Urothelium cell line (cell line): ENCODE measurements at regions not wholly inside any gene's neighbourhood (a gene's known extent, or its start where the extent isn't known, plus 50 kb on each side); places are given as distances from the start of the nearest gene placed in this dataset.

Experiments
- DNase-seq: peaks from one replicate; pipeline ENCODE4 v3.0.0; 2011; ENCODE audit warnings: low spot score, mixed read lengths
- FAIRE-seq: peaks from 2 replicates; lab custom pipeline; 2011; peaks lifted over from hg19 to GRCh38; lab: Jason Lieb, UNC

- no peak for DNase-seq
- no peak for FAIRE-seq
These were observed 151.1 kb upstream of the TSHZ3 start for GRCh38 chr19:31500197-31500830.

- DNase-seq (no peak), FAIRE-seq (no peak)
These were observed 151.7 kb upstream of the TSHZ3 start for GRCh38 chr19:31500946-31501345.

GRCh38 chr19:31501427-31502195, 152.4 kb upstream of the TSHZ3 start:
- FAIRE-seq, result no peak
- no peak for DNase-seq

- FAIRE-seq (no peak), DNase-seq (no peak)
These were observed 153.4 kb upstream of the TSHZ3 start for GRCh38 chr19:31502536-31503170.

GRCh38 chr19:31503211-31503610, 154.0 kb upstream of the TSHZ3 start:
- FAIRE-seq (no peak), DNase-seq (no peak)

- FAIRE-seq, result no peak
- no peak for DNase-seq
These were observed 155.0 kb upstream of the TSHZ3 start for GRCh38 chr19:31504221-31504620.

GRCh38 chr19:31505596-31505910, 156.3 kb upstream of the TSHZ3 start:
- no peak for DNase-seq
- FAIRE-seq, result no peak

- FAIRE-seq (no peak), DNase-seq (no peak)
These were observed 156.9 kb upstream of the TSHZ3 start for GRCh38 chr19:31506102-31506501.

GRCh38 chr19:31510635-31511034, 161.4 kb upstream of the TSHZ3 start:
- no peak for FAIRE-seq

GRCh38 chr19:31511098-31511497, 161.9 kb upstream of the TSHZ3 start:
- DNase-seq (no peak), FAIRE-seq (no peak)

More at GRCh38 chr19:31510635-31511034, 161.4 kb upstream of the TSHZ3 start:
- no peak for DNase-seq

- FAIRE-seq, result no peak
- DNase-seq, result no peak
These were observed 162.5 kb upstream of the TSHZ3 start for GRCh38 chr19:31511696-31512095.

- no peak for FAIRE-seq
- no peak for DNase-seq
These were observed 163.1 kb upstream of the TSHZ3 start for GRCh38 chr19:31512181-31512970.

- DNase-seq, result no peak
- FAIRE-seq, result no peak
These were observed 164.6 kb upstream of the TSHZ3 start for GRCh38 chr19:31513841-31514240.

GRCh38 chr19:31515931-31516330, 166.7 kb upstream of the TSHZ3 start:
- FAIRE-seq, result no peak
- no peak for DNase-seq

- FAIRE-seq, result no peak
These were observed 167.5 kb upstream of the TSHZ3 start for GRCh38 chr19:31516756-31517155.

GRCh38 chr19:31517224-31518180, 168.3 kb upstream of the TSHZ3 start:
- no peak for FAIRE-seq
- no peak for DNase-seq

More at GRCh38 chr19:31516756-31517155, 167.5 kb upstream of the TSHZ3 start:
- DNase-seq, result no peak

- no peak for FAIRE-seq
These were observed 169.2 kb upstream of the TSHZ3 start for GRCh38 chr19:31518216-31519020.

GRCh38 chr19:31519256-31519655, 170.0 kb upstream of the TSHZ3 start:
- FAIRE-seq, result no peak
- DNase-seq, result no peak

More at GRCh38 chr19:31518216-31519020, 169.2 kb upstream of the TSHZ3 start:
- no peak for DNase-seq

- FAIRE-seq (no peak), DNase-seq (no peak)
These were observed 170.7 kb upstream of the TSHZ3 start for GRCh38 chr19:31519908-31520307.
